ENCODE measurements at regions not wholly inside any gene's neighbourhood (a gene's known extent, or its start where the extent isn't known, plus 50 kb on each side); places are given as distances from the start of the nearest gene placed in this dataset.

GRCh38 chr2:17106418-17106817 is 411.8 kb downstream of the RAD51AP2 start:
- Histone ChIP-seq H3K9me3 (ENCODE audit: low read length) (no peaks in the 10 kb centered on the region), H3K4me2 (ENCODE audit: low read depth, low read length, poor library complexity, severe bottlenecking) (no peak overlapping the region), H3K9me2 (replicated peaks; ENCODE audit: insufficient read depth, low read length) (no peaks in the 10 kb centered on the region), H3K9ac (ENCODE audit: low read length) (no peak overlapping the region), H3K27ac (ENCODE audit: low read length) (no peak overlapping the region), H3K4me3 (ENCODE audit: low read length) (no peak overlapping the region), H3K79me2 (ENCODE audit: low read length) (no peaks in the 10 kb centered on the region), H3K36me3 (ENCODE audit: insufficient read depth, low read length) (no peaks in the 10 kb centered on the region), H4K20me1 (ENCODE audit: insufficient read depth, low read depth, low read length) (no peaks in the 10 kb centered on the region), H3K4me1 (ENCODE audit: low read length) (peaks cover 5% of the 10 kb centered on the region), H2AFZ (ENCODE audit: low read length) (no peak overlapping the region), H3K27me3 (ENCODE audit: low read length) (no peaks in the 10 kb centered on the region)
- no peak for DNase-seq

GRCh38 chr2:17104454-17104853 is 413.8 kb downstream of the RAD51AP2 start:
- no peaks in the 10 kb centered on the region for H3K36me3 ChIP-seq (ENCODE audit: insufficient read depth, low read length)
- no peaks in the 10 kb centered on the region for H4K20me1 ChIP-seq (ENCODE audit: insufficient read depth, low read depth, low read length)
- no peaks in the 10 kb centered on the region for H3K79me2 ChIP-seq (ENCODE audit: low read length)
- H3K9me3 ChIP-seq (ENCODE audit: low read length), result no peaks in the 10 kb centered on the region
- no peaks in the 10 kb centered on the region for H3K27me3 ChIP-seq (ENCODE audit: low read length)
- H3K9ac ChIP-seq (ENCODE audit: low read length), result no peak overlapping the region
- H3K27ac ChIP-seq (ENCODE audit: low read length), result no peak overlapping the region
- no peaks in the 10 kb centered on the region for H3K9me2 ChIP-seq (replicated peaks; ENCODE audit: insufficient read depth, low read length)
- peaks cover 7% of the 10 kb centered on the region for H3K4me1 ChIP-seq (ENCODE audit: low read length)
- DNase-seq, result no peak
- no peak overlapping the region for H2AFZ ChIP-seq (ENCODE audit: low read length)
- H3K4me2 ChIP-seq (ENCODE audit: low read depth, low read length, poor library complexity, severe bottlenecking), result no peak overlapping the region
- H3K4me3 ChIP-seq (ENCODE audit: low read length), result no peak overlapping the region

- Histone ChIP-seq H3K79me2 (ENCODE audit: low read length) (no peaks in the 10 kb centered on the region), H3K27me3 (ENCODE audit: low read length) (no peaks in the 10 kb centered on the region), H3K9ac (ENCODE audit: low read length) (no peak overlapping the region), H2AFZ (ENCODE audit: low read length) (no peak overlapping the region), H3K9me3 (ENCODE audit: low read length) (no peaks in the 10 kb centered on the region), H3K9me2 (replicated peaks; ENCODE audit: insufficient read depth, low read length) (no peaks in the 10 kb centered on the region), H3K36me3 (ENCODE audit: insufficient read depth, low read length) (no peaks in the 10 kb centered on the region), H4K20me1 (ENCODE audit: insufficient read depth, low read depth, low read length) (no peaks in the 10 kb centered on the region), H3K4me3 (ENCODE audit: low read length) (no peak overlapping the region), H3K4me1 (ENCODE audit: low read length) (peaks cover 7% of the 10 kb centered on the region), H3K4me2 (ENCODE audit: low read depth, low read length, poor library complexity, severe bottlenecking) (no peak overlapping the region), H3K27ac (ENCODE audit: low read length) (no peak overlapping the region)
- DNase-seq, result no peak
Observed at GRCh38 chr2:17101596-17101995, 416.6 kb downstream of the RAD51AP2 start.

- Histone ChIP-seq H3K9ac (ENCODE audit: low read length) (no peak overlapping the region), H3K27me3 (ENCODE audit: low read length) (no peaks in the 10 kb centered on the region), H3K79me2 (ENCODE audit: low read length) (no peaks in the 10 kb centered on the region), H3K9me3 (ENCODE audit: low read length) (no peaks in the 10 kb centered on the region), H3K4me2 (ENCODE audit: low read depth, low read length, poor library complexity, severe bottlenecking) (no peak overlapping the region), H3K27ac (ENCODE audit: low read length) (no peak overlapping the region), H3K36me3 (ENCODE audit: insufficient read depth, low read length) (no peaks in the 10 kb centered on the region), H4K20me1 (ENCODE audit: insufficient read depth, low read depth, low read length) (no peaks in the 10 kb centered on the region), H3K4me1 (ENCODE audit: low read length) (peaks cover 7% of the 10 kb centered on the region), H3K9me2 (replicated peaks; ENCODE audit: insufficient read depth, low read length) (no peaks in the 10 kb centered on the region), H2AFZ (ENCODE audit: low read length) (no peak overlapping the region), H3K4me3 (ENCODE audit: low read length) (no peak overlapping the region)
- no peak for DNase-seq
Observed at GRCh38 chr2:17101091-17101490, 417.1 kb downstream of the RAD51AP2 start.

GRCh38 chr2:17095340-17095739 is 422.9 kb downstream of the RAD51AP2 start:
- Histone ChIP-seq H3K79me2 (ENCODE audit: low read length) (no peaks in the 10 kb centered on the region), H3K9me3 (ENCODE audit: low read length) (no peaks in the 10 kb centered on the region), H3K9ac (ENCODE audit: low read length) (no peak overlapping the region), H3K4me2 (ENCODE audit: low read depth, low read length, poor library complexity, severe bottlenecking) (no peak overlapping the region), H4K20me1 (ENCODE audit: insufficient read depth, low read depth, low read length) (no peaks in the 10 kb centered on the region), H3K27ac (ENCODE audit: low read length) (no peak overlapping the region), H3K27me3 (ENCODE audit: low read length) (no peaks in the 10 kb centered on the region), H3K4me1 (ENCODE audit: low read length) (no peaks in the 10 kb centered on the region), H2AFZ (ENCODE audit: low read length) (no peak overlapping the region), H3K36me3 (ENCODE audit: insufficient read depth, low read length) (no peaks in the 10 kb centered on the region), H3K4me3 (ENCODE audit: low read length) (no peak overlapping the region), H3K9me2 (replicated peaks; ENCODE audit: insufficient read depth, low read length) (no peaks in the 10 kb centered on the region)
- DNase-seq, result no peak

GRCh38 chr2:17093712-17094111 is 424.5 kb downstream of the RAD51AP2 start:
- DNase-seq, result no peak
- no peaks in the 10 kb centered on the region for H3K9me3 ChIP-seq (ENCODE audit: low read length)
- H3K79me2 ChIP-seq (ENCODE audit: low read length), result no peaks in the 10 kb centered on the region
- H3K4me3 ChIP-seq (ENCODE audit: low read length), result no peak overlapping the region
- H3K4me1 ChIP-seq (ENCODE audit: low read length), result no peaks in the 10 kb centered on the region
- no peaks in the 10 kb centered on the region for H3K36me3 ChIP-seq (ENCODE audit: insufficient read depth, low read length)
- H2AFZ ChIP-seq (ENCODE audit: low read length), result no peak overlapping the region
- H3K9ac ChIP-seq (ENCODE audit: low read length), result no peak overlapping the region
- H3K27me3 ChIP-seq (ENCODE audit: low read length), result no peaks in the 10 kb centered on the region
- no peak overlapping the region for H3K27ac ChIP-seq (ENCODE audit: low read length)
- no peak overlapping the region for H3K4me2 ChIP-seq (ENCODE audit: low read depth, low read length, poor library complexity, severe bottlenecking)
- H3K9me2 ChIP-seq (replicated peaks; ENCODE audit: insufficient read depth, low read length), result no peaks in the 10 kb centered on the region
- no peaks in the 10 kb centered on the region for H4K20me1 ChIP-seq (ENCODE audit: insufficient read depth, low read depth, low read length)

GRCh38 chr2:17086990-17087389 is 421.4 kb upstream of the CYRIA start:
- H3K36me3 ChIP-seq (ENCODE audit: insufficient read depth, low read length), result no peaks in the 10 kb centered on the region
- H3K4me1 ChIP-seq (ENCODE audit: low read length), result no peaks in the 10 kb centered on the region
- no peaks in the 10 kb centered on the region for H4K20me1 ChIP-seq (ENCODE audit: insufficient read depth, low read depth, low read length)
- H3K79me2 ChIP-seq (ENCODE audit: low read length), result no peaks in the 10 kb centered on the region
- no peak overlapping the region for H3K27ac ChIP-seq (ENCODE audit: low read length)
- H3K4me3 ChIP-seq (ENCODE audit: low read length), result no peak overlapping the region
- no peak overlapping the region for H2AFZ ChIP-seq (ENCODE audit: low read length)
- no peaks in the 10 kb centered on the region for H3K27me3 ChIP-seq (ENCODE audit: low read length)
- no peaks in the 10 kb centered on the region for H3K9me2 ChIP-seq (replicated peaks; ENCODE audit: insufficient read depth, low read length)
- H3K9me3 ChIP-seq (ENCODE audit: low read length), result no peaks in the 10 kb centered on the region
- H3K9ac ChIP-seq (ENCODE audit: low read length), result no peak overlapping the region
- H3K4me2 ChIP-seq (ENCODE audit: low read depth, low read length, poor library complexity, severe bottlenecking), result no peak overlapping the region
- no peak for DNase-seq

GRCh38 chr2:17085546-17086202 is 420.0 kb upstream of the CYRIA start:
- no peak overlapping the region for H2AFZ ChIP-seq (ENCODE audit: low read length)
- no peaks in the 10 kb centered on the region for H3K27me3 ChIP-seq (ENCODE audit: low read length)
- no peaks in the 10 kb centered on the region for H4K20me1 ChIP-seq (ENCODE audit: insufficient read depth, low read depth, low read length)
- no peaks in the 10 kb centered on the region for H3K79me2 ChIP-seq (ENCODE audit: low read length)
- H3K36me3 ChIP-seq (ENCODE audit: insufficient read depth, low read length), result no peaks in the 10 kb centered on the region
- H3K4me3 ChIP-seq (ENCODE audit: low read length), result no peak overlapping the region
- H3K9ac ChIP-seq (ENCODE audit: low read length), result no peak overlapping the region
- H3K9me3 ChIP-seq (ENCODE audit: low read length), result no peaks in the 10 kb centered on the region
- H3K9me2 ChIP-seq (replicated peaks; ENCODE audit: insufficient read depth, low read length), result no peaks in the 10 kb centered on the region
- DNase-seq, result no peak
- no peak overlapping the region for H3K4me2 ChIP-seq (ENCODE audit: low read depth, low read length, poor library complexity, severe bottlenecking)
- H3K27ac ChIP-seq (ENCODE audit: low read length), result no peak overlapping the region
- no peaks in the 10 kb centered on the region for H3K4me1 ChIP-seq (ENCODE audit: low read length)

GRCh38 chr2:17084877-17085276 is 419.2 kb upstream of the CYRIA start:
- no peaks in the 10 kb centered on the region for H3K27me3 ChIP-seq (ENCODE audit: low read length)
- DNase-seq, result no peak
- H3K9ac ChIP-seq (ENCODE audit: low read length), result no peak overlapping the region

More at GRCh38 chr2:17084877-17085276, 419.2 kb upstream of the CYRIA start:
- Histone ChIP-seq H3K9me2 (replicated peaks; ENCODE audit: insufficient read depth, low read length) (no peaks in the 10 kb centered on the region), H3K27ac (ENCODE audit: low read length) (no peak overlapping the region), H3K36me3 (ENCODE audit: insufficient read depth, low read length) (no peaks in the 10 kb centered on the region), H2AFZ (ENCODE audit: low read length) (no peak overlapping the region), H3K4me3 (ENCODE audit: low read length) (no peak overlapping the region), H3K9me3 (ENCODE audit: low read length) (no peaks in the 10 kb centered on the region), H3K4me1 (ENCODE audit: low read length) (no peaks in the 10 kb centered on the region), H3K79me2 (ENCODE audit: low read length) (no peaks in the 10 kb centered on the region), H4K20me1 (ENCODE audit: insufficient read depth, low read depth, low read length) (no peaks in the 10 kb centered on the region), H3K4me2 (ENCODE audit: low read depth, low read length, poor library complexity, severe bottlenecking) (no peak overlapping the region)
